OCI-LY1 (cell line): ENCODE measurements at regions not wholly inside any gene's neighbourhood (a gene's known extent, or its start where the extent isn't known, plus 50 kb on each side); places are given as distances from the start of the nearest gene placed in this dataset.

Experiments
- H2AFZ ChIP-seq: fragments of 200-600 bp; sonication (generic), shearing (Covaris generic); 2 replicates; pipeline ENCODE4 v1.6.0; 2014; ENCODE audit warnings: antibody characterized with exemption, mild to moderate bottlenecking, low read length
- H3F3A ChIP-seq: fragments of 200-600 bp; sonication (generic), shearing (Covaris generic); 2 replicates; pipeline ENCODE4 v1.6.0; 2014; ENCODE audit warnings: mild to moderate bottlenecking, antibody characterized with exemption, low read length, moderate library complexity; ENCODE audit not compliant: insufficient read depth
- H3K27ac ChIP-seq: fragments of 200-600 bp; sonication (generic); 2 replicates; pipeline ENCODE4 v1.5.1; 2014; ENCODE audit warnings: low read length, mixed run types, mild to moderate bottlenecking, low read depth; ENCODE audit not compliant: poor library complexity, severe bottlenecking
- H3K27me3 ChIP-seq: fragments of 200-600 bp; sonication (generic); 2 replicates; pipeline ENCODE4 v1.6.0; 2014; ENCODE audit warnings: antibody characterized with exemption, mild to moderate bottlenecking, low read length, moderate library complexity; ENCODE audit not compliant: insufficient read depth
- H3K36me3 ChIP-seq: fragments of 200-600 bp; sonication (generic); 2 replicates; pipeline ENCODE4 v1.6.1; 2014; ENCODE audit warnings: mild to moderate bottlenecking, antibody characterized with exemption, low read length, moderate library complexity, mixed read lengths; ENCODE audit not compliant: insufficient read depth
- H3K4me1 ChIP-seq: fragments of 200-600 bp; sonication (generic); 2 replicates; pipeline ENCODE4 v1.5.1; 2014; ENCODE audit warnings: mild to moderate bottlenecking, low read length, moderate library complexity; ENCODE audit not compliant: insufficient read depth, severe bottlenecking
- H3K4me2 ChIP-seq: fragments of 200-600 bp; sonication (generic), shearing (Covaris generic); 2 replicates; pipeline ENCODE4 v1.6.1; 2014; ENCODE audit warnings: low read length
- H3K4me3 ChIP-seq: fragments of 200-600 bp; sonication (generic); 2 replicates; pipeline ENCODE4 v1.5.1; 2014; ENCODE audit warnings: low read length, low read depth, mild to moderate bottlenecking, mixed read lengths; ENCODE audit not compliant: poor library complexity, severe bottlenecking
- H3K79me2 ChIP-seq: fragments of 200-600 bp; shearing (Covaris generic); 2 replicates; pipeline ENCODE4 v1.6.1; 2016; ENCODE audit warnings: mixed run types, low read length, mixed read lengths; ENCODE audit not compliant: insufficient read depth
- H3K9ac ChIP-seq: fragments of 200-600 bp; sonication (generic), shearing (Covaris generic); 2 replicates; pipeline ENCODE4 v1.6.1; 2014; ENCODE audit warnings: mild to moderate bottlenecking, low read length, mixed read lengths
- H3K9me2 ChIP-seq: fragments of 200-600 bp; sonication (generic), shearing (Covaris generic); 2 replicates; pipeline ENCODE4 v1.6.1; 2014; ENCODE audit warnings: low read depth, mild to moderate bottlenecking, low read length, mixed read lengths
- H3K9me3 ChIP-seq: fragments of 200-600 bp; shearing (Covaris generic); 2 replicates; pipeline ENCODE4 v1.6.1; 2014; ENCODE audit warnings: low read length, mixed read lengths
- H4K20me1 ChIP-seq: fragments of 200-600 bp; sonication (generic), shearing (Covaris generic); 2 replicates; pipeline ENCODE4 v1.6.0; 2016; ENCODE audit warnings: mild to moderate bottlenecking, low read length; ENCODE audit not compliant: insufficient read depth
- EZH2 ChIP-seq: fragments of 200-600 bp; sonication (generic), shearing (Covaris generic); IDR thresholded peaks from 2 replicates; pipeline ENCODE4 v1.8.0; 2017; ENCODE audit warnings: borderline replicate concordance, mixed run types, mild to moderate bottlenecking, antibody characterized with exemption, low read length, moderate library complexity, mixed read lengths
- TF ChIP-seq, protein P1 (sequence below): fragments of 200-600 bp; sonication (generic), shearing (Covaris generic); IDR thresholded peaks from 2 replicates; pipeline ENCODE4 v1.5.1; 2017; ENCODE audit warnings: mild to moderate bottlenecking, antibody characterized with exemption, low read length, moderate library complexity, mixed read lengths

- no peak for TF ChIP-seq EZH2
- TF ChIP-seq, protein P1, sequence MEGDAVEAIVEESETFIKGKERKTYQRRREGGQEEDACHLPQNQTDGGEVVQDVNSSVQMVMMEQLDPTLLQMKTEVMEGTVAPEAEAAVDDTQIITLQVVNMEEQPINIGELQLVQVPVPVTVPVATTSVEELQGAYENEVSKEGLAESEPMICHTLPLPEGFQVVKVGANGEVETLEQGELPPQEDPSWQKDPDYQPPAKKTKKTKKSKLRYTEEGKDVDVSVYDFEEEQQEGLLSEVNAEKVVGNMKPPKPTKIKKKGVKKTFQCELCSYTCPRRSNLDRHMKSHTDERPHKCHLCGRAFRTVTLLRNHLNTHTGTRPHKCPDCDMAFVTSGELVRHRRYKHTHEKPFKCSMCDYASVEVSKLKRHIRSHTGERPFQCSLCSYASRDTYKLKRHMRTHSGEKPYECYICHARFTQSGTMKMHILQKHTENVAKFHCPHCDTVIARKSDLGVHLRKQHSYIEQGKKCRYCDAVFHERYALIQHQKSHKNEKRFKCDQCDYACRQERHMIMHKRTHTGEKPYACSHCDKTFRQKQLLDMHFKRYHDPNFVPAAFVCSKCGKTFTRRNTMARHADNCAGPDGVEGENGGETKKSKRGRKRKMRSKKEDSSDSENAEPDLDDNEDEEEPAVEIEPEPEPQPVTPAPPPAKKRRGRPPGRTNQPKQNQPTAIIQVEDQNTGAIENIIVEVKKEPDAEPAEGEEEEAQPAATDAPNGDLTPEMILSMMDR, result no peak
- H3K9me3 ChIP-seq, result no peaks in the 10 kb centered on the region
- no peak overlapping the region for H3K4me3 ChIP-seq
- no peaks in the 10 kb centered on the region for H4K20me1 ChIP-seq
- H3F3A ChIP-seq, result no peaks in the 10 kb centered on the region
- H3K36me3 ChIP-seq, result no peaks in the 10 kb centered on the region
- no peaks in the 10 kb centered on the region for H3K9me2 ChIP-seq
- H3K27ac ChIP-seq, result no peak overlapping the region
- H3K79me2 ChIP-seq, result no peaks in the 10 kb centered on the region
- no peaks in the 10 kb centered on the region for H3K27me3 ChIP-seq
- H3K4me2 ChIP-seq, result no peak overlapping the region
- H3K4me1 ChIP-seq, result no peaks in the 10 kb centered on the region
- H2AFZ ChIP-seq, result no peak overlapping the region
- no peak overlapping the region for H3K9ac ChIP-seq
These were observed 66.5 kb upstream of the CLDN5 start for GRCh38 chr22:19590696-19591095.

- TF ChIP-seq, protein P1, result no peak
- no peak for TF ChIP-seq EZH2
- no peak overlapping the region for H3K4me3 ChIP-seq
- no peak overlapping the region for H3K27ac ChIP-seq
- no peaks in the 10 kb centered on the region for H3F3A ChIP-seq
- H3K27me3 ChIP-seq, result no peaks in the 10 kb centered on the region
- no peak overlapping the region for H3K4me2 ChIP-seq
- H3K4me1 ChIP-seq, result no peaks in the 10 kb centered on the region
- H4K20me1 ChIP-seq, result no peaks in the 10 kb centered on the region
- H3K9ac ChIP-seq, result no peak overlapping the region
- H3K79me2 ChIP-seq, result no peaks in the 10 kb centered on the region
- H3K9me2 ChIP-seq, result no peaks in the 10 kb centered on the region
- no peak overlapping the region for H2AFZ ChIP-seq
- H3K9me3 ChIP-seq, result no peaks in the 10 kb centered on the region
- no peaks in the 10 kb centered on the region for H3K36me3 ChIP-seq
These were observed 67.4 kb upstream of the CLDN5 start for GRCh38 chr22:19591568-19591967.

- H3K9me3 ChIP-seq, result no peaks in the 10 kb centered on the region
- TF ChIP-seq, protein P1, result no peak
- no peak for TF ChIP-seq EZH2
These were observed 68.3 kb upstream of the CLDN5 start for GRCh38 chr22:19592464-19592863.

More at GRCh38 chr22:19592464-19592863, 68.3 kb upstream of the CLDN5 start:
- no peaks in the 10 kb centered on the region for H3K9me2 ChIP-seq
- no peak overlapping the region for H3K27ac ChIP-seq
- no peaks in the 10 kb centered on the region for H3F3A ChIP-seq
- no peaks in the 10 kb centered on the region for H3K79me2 ChIP-seq
- no peaks in the 10 kb centered on the region for H3K36me3 ChIP-seq
- no peaks in the 10 kb centered on the region for H3K4me1 ChIP-seq
- H3K4me2 ChIP-seq, result no peak overlapping the region
- no peaks in the 10 kb centered on the region for H4K20me1 ChIP-seq
- no peak overlapping the region for H3K4me3 ChIP-seq
- no peak overlapping the region for H2AFZ ChIP-seq
- no peaks in the 10 kb centered on the region for H3K27me3 ChIP-seq
- no peak overlapping the region for H3K9ac ChIP-seq
